ENCODE measurements at regions not wholly inside any gene's neighbourhood (a gene's known extent, or its start where the extent isn't known, plus 50 kb on each side); places are given as distances from the start of the nearest gene placed in this dataset.
"Not testable (repeated sequence)": the region's sequence is repeated elsewhere in the genome, so short reads cannot be mapped to it uniquely, and the experiment has no call there.

DNA sequence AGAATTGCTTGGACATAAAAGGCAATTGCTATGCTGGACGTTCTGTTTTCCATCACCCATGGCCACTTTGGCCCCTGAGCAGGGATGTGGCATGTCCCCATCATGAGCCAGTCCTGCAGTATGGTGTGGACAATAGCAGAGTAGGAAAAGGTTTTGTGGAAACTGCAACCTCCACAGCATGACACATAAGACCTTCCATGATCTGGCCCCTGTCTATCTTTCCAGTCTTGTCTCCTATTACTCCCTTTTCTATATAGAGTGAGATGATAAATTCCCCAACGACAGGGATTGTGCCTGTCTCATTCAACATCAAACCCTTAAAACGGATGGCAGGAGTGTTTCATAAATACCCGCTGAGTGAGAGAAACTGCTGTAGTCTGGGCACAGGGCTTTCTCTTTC lies 174.7 kb upstream of the PTCH1 start:
- Histone ChIP-seq H3K27ac (no peak overlapping the region), H3K4me3 (no peak overlapping the region), H3K4me1 (no peaks in the 10 kb centered on the region), H3K36me3 (no peaks in the 10 kb centered on the region), H3K9me3 (no peaks in the 10 kb centered on the region), H3K27me3 (peaks cover 0 to under 1% (median 0%) of the 10 kb centered on the region in 3 donors)
- TF ChIP-seq, protein P1, sequence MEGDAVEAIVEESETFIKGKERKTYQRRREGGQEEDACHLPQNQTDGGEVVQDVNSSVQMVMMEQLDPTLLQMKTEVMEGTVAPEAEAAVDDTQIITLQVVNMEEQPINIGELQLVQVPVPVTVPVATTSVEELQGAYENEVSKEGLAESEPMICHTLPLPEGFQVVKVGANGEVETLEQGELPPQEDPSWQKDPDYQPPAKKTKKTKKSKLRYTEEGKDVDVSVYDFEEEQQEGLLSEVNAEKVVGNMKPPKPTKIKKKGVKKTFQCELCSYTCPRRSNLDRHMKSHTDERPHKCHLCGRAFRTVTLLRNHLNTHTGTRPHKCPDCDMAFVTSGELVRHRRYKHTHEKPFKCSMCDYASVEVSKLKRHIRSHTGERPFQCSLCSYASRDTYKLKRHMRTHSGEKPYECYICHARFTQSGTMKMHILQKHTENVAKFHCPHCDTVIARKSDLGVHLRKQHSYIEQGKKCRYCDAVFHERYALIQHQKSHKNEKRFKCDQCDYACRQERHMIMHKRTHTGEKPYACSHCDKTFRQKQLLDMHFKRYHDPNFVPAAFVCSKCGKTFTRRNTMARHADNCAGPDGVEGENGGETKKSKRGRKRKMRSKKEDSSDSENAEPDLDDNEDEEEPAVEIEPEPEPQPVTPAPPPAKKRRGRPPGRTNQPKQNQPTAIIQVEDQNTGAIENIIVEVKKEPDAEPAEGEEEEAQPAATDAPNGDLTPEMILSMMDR (IDR thresholded peaks at IDR 0.05 in 4 of 5, conservative IDR thresholded peaks at IDR 0.05 in 1 of 5) = no peak
- TF ChIP-seq POLR2A (IDR thresholded peaks at IDR 0.05) = no peak
- intact Hi-C loops (cut with DNase I; ENCODE audit: low total_unique reads) = no loop called here
- ATAC-seq (no peak), DNase-seq (no peak)
- in situ Hi-C loops (cut with MboI; ENCODE audit: low sequenced_read_pairs in 4 of 4) = no loop called here

DNA sequence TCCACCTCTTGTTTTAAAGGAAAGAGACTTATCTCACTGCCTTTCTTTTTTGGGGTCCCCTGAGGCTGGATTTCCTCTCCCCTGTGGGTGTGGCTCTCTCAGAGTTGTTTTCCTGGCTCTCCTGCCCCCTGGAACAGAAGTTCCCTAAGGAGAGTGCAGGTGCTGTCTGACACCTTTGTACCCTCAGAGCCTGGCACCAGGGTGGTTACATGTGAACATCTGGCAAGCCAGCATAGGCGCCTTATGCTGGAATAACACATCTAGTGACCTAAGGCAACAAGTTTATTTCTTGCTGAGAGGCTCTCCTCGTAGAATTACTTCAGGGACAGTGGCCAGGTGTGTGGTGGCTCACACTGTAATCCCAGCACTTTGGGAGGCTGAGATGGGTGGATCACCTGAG lies 172.9 kb upstream of the PTCH1 start:
- DNase-seq = no peak
- H3K4me3 ChIP-seq = no peak overlapping the region
- no peaks in the 10 kb centered on the region for H3K27me3 ChIP-seq
- in situ Hi-C loops (cut with MboI; ENCODE audit: low sequenced_read_pairs in 4 of 4) (loop anchor here in 1 of 4 donors (10.0 kb wide), 1 partner anchor 65 kb away; no protein-coding TSS in a partner anchor), intact Hi-C loops (cut with DNase I; ENCODE audit: low total_unique reads) (no loop called here)
- H3K4me1 ChIP-seq = no peaks in the 10 kb centered on the region
- H3K9me3 ChIP-seq = no peaks in the 10 kb centered on the region
- no peaks in the 10 kb centered on the region for H3K36me3 ChIP-seq
- no peak for ATAC-seq
- TF ChIP-seq POLR2A (IDR thresholded peaks at IDR 0.05) = no peak
- TF ChIP-seq, protein P1 (IDR thresholded peaks at IDR 0.05 in 4 of 5, conservative IDR thresholded peaks at IDR 0.05 in 1 of 5) = no peak
- H3K27ac ChIP-seq = no peak overlapping the region

DNA sequence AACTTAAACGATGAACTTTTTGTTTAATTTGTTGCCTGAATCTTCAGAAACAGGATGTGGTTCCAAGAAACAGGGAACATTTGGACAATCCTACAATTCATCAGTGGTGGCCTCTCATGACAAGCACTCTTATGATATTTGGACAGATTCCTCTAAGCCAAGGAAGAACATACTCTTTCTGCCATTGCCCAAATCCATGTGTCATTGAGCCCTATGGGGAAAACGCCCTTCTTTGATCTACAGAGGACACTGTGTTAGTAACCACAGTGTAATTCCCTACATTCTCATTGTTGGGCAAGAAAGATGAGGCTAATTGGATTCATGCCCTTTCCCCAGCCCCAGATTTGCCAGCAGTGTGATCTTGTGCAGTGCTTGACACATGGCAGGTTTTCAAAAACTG lies 167.7 kb upstream of the PTCH1 start:
- no peaks in the 10 kb centered on the region for H3K9me3 ChIP-seq
- TF ChIP-seq, protein P1 (IDR thresholded peaks at IDR 0.05 in 4 of 5, conservative IDR thresholded peaks at IDR 0.05 in 1 of 5) = no peak
- TF ChIP-seq POLR2A (IDR thresholded peaks at IDR 0.05) = no peak
- DNase-seq = no peak
- H3K27ac ChIP-seq = no peak overlapping the region
- H3K36me3 ChIP-seq = no peaks in the 10 kb centered on the region
- no peaks in the 10 kb centered on the region for H3K27me3 ChIP-seq
- no peak overlapping the region for H3K4me3 ChIP-seq
- intact Hi-C loops (cut with DNase I; ENCODE audit: low total_unique reads) = no loop called here
- ATAC-seq = no peak
- H3K4me1 ChIP-seq = no peaks in the 10 kb centered on the region
- in situ Hi-C loops (cut with MboI; ENCODE audit: low sequenced_read_pairs in 4 of 4) = loop anchor here in 1 of 4 donors (10.0 kb wide), 1 partner anchor 60 kb away; no protein-coding TSS in a partner anchor

DNA sequence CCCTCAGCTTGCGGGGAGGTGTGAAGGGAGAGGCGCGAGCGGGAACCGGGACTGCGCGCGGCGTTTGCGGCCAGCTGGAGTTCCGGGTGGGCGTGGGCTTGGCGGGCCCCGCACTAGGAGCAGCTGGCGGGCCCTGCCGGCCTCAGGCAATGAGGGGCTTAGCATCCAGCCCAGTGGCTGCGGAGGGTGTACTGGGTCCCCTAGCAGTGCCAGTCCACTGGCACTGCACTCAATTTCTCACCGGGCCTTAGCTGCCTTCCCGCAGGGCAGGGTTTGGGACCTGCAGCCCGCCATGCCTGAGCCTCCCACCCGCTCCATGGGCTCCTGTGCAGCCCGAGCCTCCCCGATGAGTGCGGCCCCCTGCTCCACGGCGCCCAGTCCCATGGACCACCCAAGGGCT lies 163.5 kb upstream of the PTCH1 start:
- intact Hi-C loops (cut with DNase I; ENCODE audit: low total_unique reads); H3K4me1 ChIP-seq; DNase-seq; H3K9me3 ChIP-seq; H3K4me3 ChIP-seq; H3K27ac ChIP-seq; H3K36me3 ChIP-seq; H3K27me3 ChIP-seq; ATAC-seq: not testable (repeated sequence)
- in situ Hi-C loops (cut with MboI; ENCODE audit: low sequenced_read_pairs in 4 of 4) = loop anchor here in 1 of 4 donors (10.0 kb wide), 1 partner anchor 56 kb away; no protein-coding TSS in a partner anchor

DNA sequence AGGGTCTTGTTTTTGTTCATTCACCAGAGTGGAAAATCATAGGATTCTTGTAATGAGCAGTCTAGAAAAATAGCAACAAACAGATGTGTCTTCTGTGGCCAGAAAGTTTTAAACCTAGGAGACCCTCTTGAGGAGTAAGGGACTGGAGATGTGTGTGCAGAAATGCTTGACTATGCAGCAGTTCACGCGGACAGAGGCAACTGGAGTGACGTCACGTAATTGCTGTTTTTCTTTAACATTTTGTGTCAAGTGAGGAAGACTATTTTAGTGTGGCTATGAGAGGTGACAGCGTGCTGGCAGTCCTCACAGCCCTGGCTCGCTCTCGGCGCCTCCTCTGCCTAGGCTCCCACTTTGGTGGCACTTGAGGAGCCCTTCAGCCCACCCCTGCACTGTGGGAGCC lies 163.1 kb upstream of the PTCH1 start:
- in situ Hi-C loops (cut with MboI; ENCODE audit: low sequenced_read_pairs in 4 of 4) = loop anchor here in 1 of 4 donors (10.0 kb wide), 1 partner anchor 55 kb away; no protein-coding TSS in a partner anchor
- no peak for TF ChIP-seq POLR2A (IDR thresholded peaks at IDR 0.05)
- TF ChIP-seq, protein P1 (IDR thresholded peaks at IDR 0.05 in 4 of 5, conservative IDR thresholded peaks at IDR 0.05 in 1 of 5) = no peak
- intact Hi-C loops (cut with DNase I; ENCODE audit: low total_unique reads) = no loop called here

More for the DNA sequence above, 163.1 kb upstream of the PTCH1 start:
- no peak for DNase-seq
- Histone ChIP-seq H3K4me3 (no peak overlapping the region), H3K27me3 (no peaks in the 10 kb centered on the region), H3K9me3 (no peaks in the 10 kb centered on the region), H3K4me1 (no peaks in the 10 kb centered on the region), H3K36me3 (no peaks in the 10 kb centered on the region), H3K27ac (no peak overlapping the region)
- ATAC-seq = no peak

Data from gastrocnemius medialis (tissue), 4 donors.